ENCODE measurements at regions not wholly inside any gene's neighbourhood (a gene's known extent, or its start where the extent isn't known, plus 50 kb on each side); places are given as distances from the start of the nearest gene placed in this dataset.

DNA sequence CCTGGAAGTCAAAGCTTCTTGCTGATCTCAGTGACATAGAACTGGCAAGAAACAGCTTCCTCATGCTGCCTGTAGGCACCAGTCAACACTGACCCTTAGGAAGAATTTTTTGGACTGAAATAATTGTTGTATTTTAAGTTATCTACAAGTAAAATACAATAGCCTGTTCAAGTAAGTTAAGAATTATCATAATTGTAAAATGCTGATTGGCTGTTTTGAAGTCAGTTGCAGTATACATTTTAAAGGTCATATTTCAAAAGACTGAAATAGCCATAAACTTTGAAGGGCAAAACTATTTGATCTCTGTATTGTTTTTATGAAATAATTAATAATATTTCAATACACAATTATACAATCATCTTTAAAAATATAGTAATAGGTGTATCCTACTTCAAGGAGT lies 794.9 kb downstream of the MAT2B start:
- no peak for TF ChIP-seq CTCF (IDR thresholded peaks at IDR 0.05; ENCODE audit: insufficient read depth, low read length, poor library complexity, severe bottlenecking)
- Histone ChIP-seq H3K4me3 (replicated peaks; ENCODE audit: low read depth, low read length) (no peak overlapping the region), H3K36me3 (ENCODE audit: control insufficient read depth, insufficient read depth, low read length) (no peaks in the 10 kb centered on the region), H3K27me3 (replicated peaks; ENCODE audit: control insufficient read depth, insufficient read depth, low read length) (no peaks in the 10 kb centered on the region)
- no peak for DNase-seq (ENCODE audit: extremely low read depth, insufficient read length)

- no peak overlapping the region for H3K4me3 ChIP-seq (replicated peaks; ENCODE audit: low read depth, low read length)
- TF ChIP-seq CTCF (IDR thresholded peaks at IDR 0.05; ENCODE audit: insufficient read depth, low read length, poor library complexity, severe bottlenecking): no peak
- no peaks in the 10 kb centered on the region for H3K36me3 ChIP-seq (ENCODE audit: control insufficient read depth, insufficient read depth, low read length)
- DNase-seq (ENCODE audit: extremely low read depth, insufficient read length): no peak
- H3K27me3 ChIP-seq (replicated peaks; ENCODE audit: control insufficient read depth, insufficient read depth, low read length): no peaks in the 10 kb centered on the region
Measured at GRCh38 chr5:164301136-164301535, 795.7 kb downstream of the MAT2B start.

DNA sequence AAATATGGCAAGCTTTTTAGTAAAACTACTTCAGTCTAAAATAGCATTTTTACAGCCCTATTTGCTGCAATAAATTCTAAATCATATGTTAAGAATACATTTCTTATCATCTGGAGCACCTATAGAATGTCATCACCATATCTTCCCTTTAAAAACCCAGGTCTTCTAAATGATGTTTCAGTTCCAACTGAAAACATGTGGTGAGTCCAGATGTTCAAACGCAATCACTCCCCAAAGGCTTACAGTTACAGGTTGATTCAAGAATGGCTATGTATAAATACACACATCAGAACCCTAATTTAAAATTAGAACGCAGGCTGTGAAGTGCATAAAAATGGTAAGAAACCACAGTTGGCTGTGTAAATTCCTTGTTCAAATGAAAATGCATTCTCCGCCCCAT lies 796.3 kb downstream of the MAT2B start:
- DNase-seq (ENCODE audit: extremely low read depth, insufficient read length): no peak
- Histone ChIP-seq H3K27me3 (replicated peaks; ENCODE audit: control insufficient read depth, insufficient read depth, low read length) (no peaks in the 10 kb centered on the region), H3K36me3 (ENCODE audit: control insufficient read depth, insufficient read depth, low read length) (no peaks in the 10 kb centered on the region), H3K4me3 (replicated peaks; ENCODE audit: low read depth, low read length) (no peak overlapping the region)
- TF ChIP-seq CTCF (IDR thresholded peaks at IDR 0.05; ENCODE audit: insufficient read depth, low read length, poor library complexity, severe bottlenecking): no peak

DNA sequence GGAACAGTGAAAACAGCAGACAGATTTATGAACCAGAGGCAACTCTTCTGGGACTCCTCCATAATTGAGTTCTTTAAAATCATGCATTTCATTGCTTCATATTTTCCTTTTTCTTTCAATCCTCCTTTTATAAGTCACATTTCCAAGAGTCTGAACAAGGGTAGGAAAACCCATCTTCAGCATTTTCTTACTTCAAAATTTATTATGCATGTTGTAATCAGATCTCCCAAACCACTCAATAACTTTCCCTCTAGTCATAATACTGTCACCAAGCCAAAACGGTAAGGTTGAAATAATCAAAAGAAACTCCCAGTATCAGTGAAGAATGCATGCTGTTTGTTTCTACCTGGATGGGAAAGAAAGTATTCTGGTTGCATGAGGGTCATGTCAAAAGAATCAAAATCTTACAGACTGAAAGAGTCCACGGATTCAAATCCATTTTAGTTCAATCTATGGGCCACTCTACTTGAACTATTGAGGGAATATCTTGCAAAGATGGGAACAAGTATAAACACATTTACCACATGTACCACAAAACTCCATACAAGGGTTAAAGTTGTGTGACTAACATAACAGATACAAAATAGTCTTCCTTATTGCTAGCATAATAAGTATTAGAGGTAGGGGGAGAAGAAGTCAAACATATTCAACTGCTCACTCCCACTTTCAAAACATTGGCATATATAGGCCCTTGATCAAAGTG lies 797.3 kb downstream of the MAT2B start:
- no peak for TF ChIP-seq CTCF (IDR thresholded peaks at IDR 0.05; ENCODE audit: insufficient read depth, low read length, poor library complexity, severe bottlenecking)
- Histone ChIP-seq H3K36me3 (ENCODE audit: control insufficient read depth, insufficient read depth, low read length) (no peaks in the 10 kb centered on the region), H3K27me3 (replicated peaks; ENCODE audit: control insufficient read depth, insufficient read depth, low read length) (no peaks in the 10 kb centered on the region), H3K4me3 (replicated peaks; ENCODE audit: low read depth, low read length) (no peak overlapping the region)
- DNase-seq (ENCODE audit: extremely low read depth, insufficient read length): no peak

- Histone ChIP-seq H3K36me3 (ENCODE audit: control insufficient read depth, insufficient read depth, low read length) (no peaks in the 10 kb centered on the region), H3K27me3 (replicated peaks; ENCODE audit: control insufficient read depth, insufficient read depth, low read length) (no peaks in the 10 kb centered on the region), H3K4me3 (replicated peaks; ENCODE audit: low read depth, low read length) (no peak overlapping the region)
- no peak for TF ChIP-seq CTCF (IDR thresholded peaks at IDR 0.05; ENCODE audit: insufficient read depth, low read length, poor library complexity, severe bottlenecking)
- no peak for DNase-seq (ENCODE audit: extremely low read depth, insufficient read length)
Measured at GRCh38 chr5:164303646-164304215, 798.3 kb downstream of the MAT2B start.
